ENCODE measurements at regions not wholly inside any gene's neighbourhood (a gene's known extent, or its start where the extent isn't known, plus 50 kb on each side); places are given as distances from the start of the nearest gene placed in this dataset.
"Not testable (repeated sequence)": the region's sequence is repeated elsewhere in the genome, so short reads cannot be mapped to it uniquely, and the experiment has no call there.

DNA sequence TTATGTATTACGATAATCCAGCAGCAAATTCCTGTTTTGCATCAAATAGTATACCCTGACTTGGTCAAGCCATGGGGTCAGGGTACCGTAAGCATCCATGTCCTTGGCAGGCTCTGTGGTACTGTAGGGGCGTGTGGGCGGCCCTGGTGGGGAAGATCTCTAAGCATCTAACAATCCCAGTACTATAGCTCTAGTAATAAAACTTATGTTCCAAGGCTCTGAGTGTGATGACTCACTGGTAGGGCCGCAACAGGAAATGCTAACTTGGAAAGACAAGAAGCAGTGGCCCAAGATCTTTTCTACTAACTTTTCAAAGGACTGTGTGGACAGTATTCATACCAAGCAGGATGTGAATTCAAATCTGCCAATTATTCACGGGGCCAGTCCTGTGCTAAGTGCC is 63.8 kb downstream of the CLEC18A start:
- not testable (repeated sequence) for DNase-seq (ENCODE audit: low read depth in 2 of 2)

DNA sequence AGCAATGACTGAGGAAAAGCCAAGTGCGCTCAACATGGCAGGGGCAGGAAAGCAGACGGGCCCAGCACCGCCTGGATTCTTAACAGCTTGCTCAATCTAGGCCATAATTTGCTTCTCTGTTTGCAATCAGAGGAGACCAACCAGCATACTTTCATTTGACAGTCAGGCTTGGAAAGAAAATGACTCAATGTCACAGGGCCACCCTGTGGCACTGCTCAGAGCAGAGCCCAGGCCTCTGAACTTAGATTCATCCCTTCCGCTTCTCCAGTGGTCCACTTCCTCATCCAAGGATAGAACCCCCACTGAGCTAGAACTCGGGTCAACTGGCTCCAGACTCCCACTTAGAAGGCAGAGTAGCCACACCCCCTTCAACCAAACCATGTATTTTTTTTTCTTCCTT is 65.6 kb downstream of the CLEC18A start:
- not testable (repeated sequence) for DNase-seq (ENCODE audit: low read depth in 2 of 2)

DNA sequence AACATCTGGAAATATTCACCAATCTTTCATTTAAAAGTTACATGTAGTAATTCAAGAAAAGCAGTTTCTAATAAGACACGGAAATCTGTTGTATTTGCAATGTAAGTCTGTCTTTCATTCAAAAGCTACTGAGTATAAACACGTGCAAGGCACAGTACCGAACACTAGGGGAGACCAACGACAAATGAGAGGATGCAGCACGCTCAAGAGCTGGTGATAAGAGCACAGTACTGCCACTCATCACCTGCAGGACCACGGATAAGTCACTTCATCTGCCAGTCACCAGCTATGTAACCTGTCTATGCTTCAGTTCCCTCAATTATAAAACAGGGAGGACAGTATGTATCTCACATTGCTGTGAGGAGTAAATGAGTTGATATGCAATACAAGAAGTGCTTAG is 67.1 kb downstream of the CLEC18A start:
- DNase-seq (ENCODE audit: low read depth in 2 of 2): peak in 1 of 2 donors; percentile 6

DNA sequence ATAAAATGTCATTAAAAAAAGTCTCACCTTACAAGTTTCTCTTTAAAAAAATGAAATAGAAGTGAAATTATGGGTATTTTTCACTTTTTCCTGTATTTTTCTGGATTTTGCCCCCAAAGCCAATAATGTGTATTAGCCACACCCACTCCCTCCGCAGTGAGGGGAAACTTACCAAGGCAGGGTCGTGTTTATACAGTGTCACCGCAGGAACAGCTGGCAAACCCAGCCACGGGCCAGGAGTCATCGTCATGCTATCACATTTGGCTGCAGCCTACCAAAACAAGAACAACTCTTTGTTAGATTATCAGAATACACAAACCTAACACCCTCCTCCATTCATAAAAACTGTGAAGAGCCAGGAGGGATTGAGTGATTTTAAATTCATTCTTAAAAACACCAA is 72.1 kb downstream of the CLEC18A start:
- not testable (repeated sequence) for DNase-seq (ENCODE audit: low read depth in 2 of 2)

DNA sequence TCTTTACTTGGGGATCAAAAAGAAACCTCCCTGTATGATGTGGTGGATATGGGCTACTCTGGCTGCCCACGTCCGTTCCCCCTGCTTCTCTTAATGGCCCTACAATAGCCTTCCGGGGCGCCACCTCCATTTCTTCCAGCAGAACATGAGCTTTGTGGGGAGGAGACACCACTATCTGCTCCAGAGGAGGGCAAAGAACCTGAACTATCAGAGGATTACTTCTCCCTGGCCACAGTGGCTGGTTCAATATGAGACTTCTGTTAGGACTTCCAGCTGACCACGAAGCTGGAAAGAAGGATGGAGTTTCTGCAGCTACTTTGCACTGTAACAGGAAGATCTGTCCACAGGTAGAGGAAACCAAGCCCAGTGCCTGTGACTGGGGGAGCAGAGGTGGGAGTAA is 72.8 kb downstream of the CLEC18A start:
- DNase-seq (ENCODE audit: low read depth in 2 of 2): not testable (repeated sequence)

DNA sequence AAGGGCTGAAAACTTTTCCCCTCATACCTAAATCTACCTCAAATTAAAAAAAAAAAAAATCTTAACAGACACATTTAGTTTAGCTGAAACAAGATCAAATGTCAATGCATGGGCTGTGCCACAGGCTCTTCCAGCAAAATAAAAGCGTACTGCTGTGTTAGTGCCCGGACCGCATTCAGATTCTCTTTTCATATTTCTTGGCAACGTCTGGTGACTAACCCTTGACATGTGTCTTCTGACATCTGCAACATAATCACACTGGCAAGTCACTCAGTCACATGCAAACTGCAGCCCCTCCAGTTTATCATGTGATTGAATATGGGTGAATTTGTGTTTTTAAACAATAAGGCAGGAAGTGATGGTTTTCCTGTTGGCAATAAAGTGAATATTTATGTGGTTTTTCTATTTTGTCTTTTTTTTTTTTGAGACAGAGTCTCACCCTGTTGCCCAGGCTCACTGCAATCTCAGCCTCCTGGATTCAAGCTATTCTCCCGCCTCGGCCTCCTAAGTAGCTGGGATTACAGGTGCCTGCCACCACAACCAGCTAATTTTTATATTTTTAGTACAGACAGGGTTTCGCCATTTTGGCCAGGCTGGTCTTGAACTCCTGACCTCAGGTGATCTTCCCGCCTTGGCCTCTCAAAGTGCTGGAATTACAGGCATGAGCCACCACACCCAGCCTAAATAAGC is 75.2 kb downstream of the CLEC18A start:
- DNase-seq (ENCODE audit: low read depth in 2 of 2): not testable (repeated sequence)

DNA sequence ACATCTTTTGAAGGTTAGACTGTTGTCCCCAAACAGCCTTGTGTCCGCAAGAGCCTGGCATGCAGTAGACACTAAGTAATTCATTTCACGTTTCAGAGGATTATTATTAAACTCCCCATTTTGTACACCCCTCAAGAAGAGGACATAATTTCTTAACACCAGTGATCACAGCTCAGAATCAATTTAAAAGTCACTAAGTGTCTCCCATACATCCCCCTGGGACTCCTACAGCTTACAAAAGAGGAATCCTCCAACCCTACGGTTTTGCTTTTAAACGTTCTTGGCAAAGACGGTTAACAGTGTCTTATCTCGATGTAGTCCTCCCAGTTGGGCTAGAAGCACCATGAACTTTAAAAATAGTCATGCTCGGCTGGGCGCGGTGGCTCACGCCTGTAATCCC is 81.2 kb upstream of the PDPR start:
- DNase-seq (ENCODE audit: low read depth in 2 of 2): not testable (repeated sequence)

DNA sequence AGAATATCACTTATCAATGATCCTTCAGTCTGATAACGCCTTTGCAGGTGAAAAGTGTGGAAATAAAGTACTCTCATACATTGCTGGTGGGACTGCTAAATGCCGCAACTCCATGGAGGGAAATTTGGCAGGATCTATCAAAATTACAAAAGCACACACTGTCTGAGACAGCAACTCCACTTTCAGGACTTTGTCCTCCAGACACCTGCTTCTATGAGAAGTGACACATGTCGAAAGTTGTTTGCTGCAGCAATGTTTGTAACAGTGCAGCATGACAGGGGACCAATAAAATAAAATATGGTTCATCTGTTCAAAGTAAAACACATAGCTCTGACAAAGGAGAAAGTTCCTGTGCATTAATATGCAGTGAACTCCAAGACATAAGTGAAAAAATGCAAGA is 76.2 kb upstream of the PDPR start:
- DNase-seq (ENCODE audit: low read depth in 2 of 2): not testable (repeated sequence)

DNA sequence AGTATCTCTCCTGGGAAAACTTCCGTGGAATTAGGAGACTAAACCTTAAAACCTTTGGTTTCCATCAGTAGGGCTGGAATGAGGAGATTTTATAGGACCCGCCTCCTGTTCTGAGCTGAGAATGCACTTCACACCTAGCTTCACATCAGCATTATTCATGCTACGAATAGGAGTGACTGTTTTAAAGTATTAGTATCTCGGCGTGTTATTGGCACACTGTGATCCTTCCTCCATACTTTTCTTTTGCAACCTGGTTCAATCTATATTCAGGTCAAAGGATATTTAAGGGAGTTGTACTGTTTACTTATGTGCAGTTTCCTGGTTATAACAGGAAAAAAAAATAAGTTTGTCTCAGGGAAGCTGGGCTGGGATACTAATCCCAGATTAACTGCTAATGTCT is 73.6 kb upstream of the PDPR start:
- not testable (repeated sequence) for DNase-seq (ENCODE audit: low read depth in 2 of 2)

DNA sequence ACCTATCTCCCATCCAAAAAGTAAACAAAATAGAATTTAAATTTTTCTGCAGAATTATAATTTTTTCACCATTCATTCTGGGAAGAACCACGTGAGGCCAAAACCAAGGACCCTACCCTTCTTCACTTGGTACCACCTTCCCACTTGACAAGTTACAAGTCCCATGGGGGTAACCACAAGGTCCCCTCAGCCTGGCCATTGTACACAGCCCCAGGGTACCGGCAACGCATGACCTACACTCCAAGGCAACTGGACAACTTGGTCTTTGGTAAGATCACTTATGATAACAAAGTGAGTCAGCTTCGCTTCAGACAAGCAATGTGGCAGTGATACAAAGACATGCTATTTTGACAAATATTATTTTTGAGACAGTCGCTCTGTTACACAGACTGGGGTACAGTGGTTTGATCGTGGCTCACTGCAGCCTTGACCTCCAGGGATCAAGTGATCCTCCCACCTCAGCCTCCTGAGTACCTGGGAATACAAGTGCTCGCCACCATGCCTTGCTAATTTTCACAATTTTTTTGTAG is 70.5 kb upstream of the PDPR start:
- not testable (repeated sequence) for DNase-seq (ENCODE audit: low read depth in 2 of 2)

DNA sequence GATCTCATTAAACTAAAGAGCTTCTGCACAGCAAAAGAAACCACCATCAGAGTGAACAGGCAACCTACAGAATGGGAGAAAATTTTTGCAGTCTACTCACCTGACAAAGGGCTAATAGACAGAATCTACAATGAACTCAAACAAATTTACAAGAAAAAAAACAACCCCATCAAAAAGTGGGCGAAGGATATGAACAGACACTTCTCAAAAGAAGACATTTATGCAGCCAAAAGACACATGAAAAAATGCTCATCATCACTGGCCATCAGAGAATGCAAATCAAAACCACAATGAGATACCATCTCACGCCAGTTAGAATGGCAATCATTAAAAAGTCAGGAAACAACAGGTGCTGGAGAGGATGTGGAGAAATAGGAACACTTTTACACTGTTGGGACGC is 67.6 kb upstream of the PDPR start:
- not testable (repeated sequence) for DNase-seq (ENCODE audit: low read depth in 2 of 2)

DNA sequence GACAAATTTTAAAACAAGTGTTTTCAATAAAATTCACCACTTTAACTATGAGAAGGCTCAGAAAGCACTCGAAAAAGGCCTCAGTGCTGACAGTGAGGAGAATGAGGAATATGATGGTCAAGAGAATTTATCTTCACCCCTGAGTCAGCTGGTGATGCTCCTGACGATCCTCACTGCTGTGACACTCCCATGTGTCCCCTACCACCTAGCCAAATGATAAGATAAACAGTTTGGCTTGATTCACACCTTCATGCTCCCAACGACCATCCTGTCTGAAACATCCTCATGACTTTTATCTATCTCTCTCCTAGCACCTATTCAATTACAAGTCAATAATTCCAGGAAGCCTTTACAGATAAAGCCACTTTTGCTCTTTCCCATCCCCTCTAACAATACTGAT is 66.0 kb upstream of the PDPR start:
- DNase-seq (ENCODE audit: low read depth in 2 of 2): not testable (repeated sequence)

DNA sequence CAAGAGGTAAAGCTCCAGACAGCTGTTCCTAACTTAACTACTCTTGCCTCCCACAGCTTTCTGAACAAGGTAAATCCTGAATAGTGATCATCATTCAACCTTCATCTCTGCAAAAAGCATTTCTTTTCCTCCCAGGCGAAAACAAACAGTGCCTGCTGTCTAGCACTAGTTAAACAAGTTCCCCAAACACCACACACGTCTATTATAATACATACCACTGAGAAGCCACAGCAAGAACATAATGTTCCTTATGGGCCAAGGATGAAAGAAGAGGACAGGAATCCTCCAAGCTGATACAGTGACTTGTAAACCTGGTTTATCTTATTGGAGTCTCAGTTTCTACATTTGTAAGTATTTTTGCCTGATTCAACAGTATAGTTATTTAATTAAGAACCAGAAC is 56.1 kb upstream of the PDPR start:
- not testable (repeated sequence) for DNase-seq (ENCODE audit: low read depth in 2 of 2)

DNA sequence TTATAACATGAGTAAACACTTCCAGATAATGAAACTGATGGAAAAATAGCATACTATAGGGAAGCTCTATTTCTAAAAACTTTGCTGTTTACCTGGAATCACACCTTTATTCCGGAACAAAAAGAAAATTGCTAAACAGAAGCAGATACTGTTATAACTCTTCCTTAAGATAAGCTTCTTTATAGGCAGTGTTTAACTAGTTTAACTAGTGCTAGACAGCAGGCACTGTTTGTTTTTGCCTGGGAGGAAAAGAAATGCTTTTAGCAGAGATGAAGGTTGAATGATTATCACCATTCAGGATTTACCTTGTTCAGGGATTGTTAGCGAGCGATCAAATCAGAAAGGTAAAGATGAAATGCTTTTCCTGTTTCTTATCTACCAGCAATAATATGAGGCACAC is 54.7 kb upstream of the PDPR start:
- not testable (repeated sequence) for DNase-seq (ENCODE audit: low read depth in 2 of 2)

DNA sequence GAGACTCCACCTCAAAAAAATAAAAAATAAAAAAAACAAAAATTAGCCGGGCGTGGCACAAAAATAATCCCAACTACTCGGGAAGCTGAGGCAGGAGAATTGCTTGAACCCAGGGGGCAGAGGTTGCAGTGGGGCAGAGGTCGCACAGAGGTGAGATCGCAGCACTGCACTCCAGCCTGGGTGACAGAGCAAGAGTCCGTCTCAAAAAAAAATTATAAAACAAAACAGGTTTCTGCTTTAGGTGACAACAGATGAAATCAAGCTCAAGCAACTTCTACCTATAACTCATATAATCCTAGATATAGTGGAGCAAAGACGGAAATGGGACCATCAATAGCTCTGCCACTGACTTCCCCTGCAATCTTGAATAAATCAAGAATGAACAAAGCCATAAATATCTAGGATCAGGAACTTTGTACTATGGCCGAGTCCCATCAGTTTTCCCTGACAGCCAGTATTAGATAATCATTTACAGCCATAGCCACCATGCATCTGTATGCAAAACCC is 53.6 kb upstream of the PDPR start:
- DNase-seq (ENCODE audit: low read depth in 2 of 2): not testable (repeated sequence)

DNA sequence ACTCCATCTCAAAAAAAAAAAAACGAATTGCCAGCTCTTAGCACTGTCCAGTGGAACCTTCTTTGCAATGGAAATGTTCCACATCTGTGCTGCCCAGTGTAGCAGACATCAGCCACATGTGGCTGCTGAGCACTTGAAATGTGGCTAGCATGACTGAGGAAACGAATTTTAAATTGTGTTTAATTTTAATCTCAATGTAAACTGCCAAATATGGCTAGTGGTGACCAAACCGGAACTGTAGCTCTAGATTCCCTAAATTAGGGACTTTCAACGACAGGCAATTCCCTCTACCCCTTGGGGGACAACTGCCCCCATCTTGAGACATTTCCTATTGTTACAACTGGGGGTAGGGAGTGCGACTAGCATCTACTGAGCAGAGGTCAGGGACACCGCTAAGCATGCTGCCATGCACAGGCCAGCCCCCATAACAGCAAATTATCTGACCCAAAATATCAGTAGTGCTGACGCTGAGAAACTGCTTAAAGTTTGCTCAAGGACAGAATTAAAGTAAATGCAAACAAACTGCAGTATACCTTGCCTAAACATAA is 52.4 kb upstream of the PDPR start:
- DNase-seq (ENCODE audit: low read depth in 2 of 2): not testable (repeated sequence)

DNA sequence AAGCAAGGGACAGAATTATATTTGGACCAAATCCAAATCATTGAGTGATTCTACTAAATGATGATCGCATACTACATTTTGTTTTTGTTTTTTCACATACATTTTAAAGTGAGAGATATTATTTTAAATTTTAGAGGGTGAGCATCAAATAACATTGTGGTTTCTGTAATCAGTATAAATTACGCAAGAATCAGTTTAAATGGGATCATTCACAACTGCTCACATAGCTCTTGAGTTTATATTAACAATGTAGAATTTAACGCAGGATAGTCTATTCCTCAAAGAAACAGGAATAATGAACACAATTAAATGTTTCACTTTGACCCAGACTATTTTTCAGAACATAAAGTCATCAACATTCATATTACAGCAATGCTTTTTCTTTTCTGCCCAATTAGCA is 51.2 kb upstream of the PDPR start:
- not testable (repeated sequence) for DNase-seq (ENCODE audit: low read depth in 2 of 2)

Measured in stimulated activated CD4-positive, alpha-beta T cell treated with anti-CD3 and anti-CD28 coated beads, Interleukin-4, amount 100 ng/mL, for 48 hours (primary cell).